ENCODE measurements at regions not wholly inside any gene's neighbourhood (a gene's known extent, or its start where the extent isn't known, plus 50 kb on each side); places are given as distances from the start of the nearest gene placed in this dataset.

GRCh38 chr1:98373056-98373455 lies 288.5 kb upstream of the SNX7 start:
- H3K4me1 ChIP-seq (ENCODE audit: control insufficient read depth in 1 of 2, extremely low read depth in 1 of 2, insufficient read depth in 2 of 2, low read length in 2 of 2), result no peaks in the 10 kb centered on the region
- WGBS (ENCODE audit: insufficient coverage), result no CpG with 5 or more reads among the region's 2 CpGs
- no peaks in the 10 kb centered on the region for H3K27me3 ChIP-seq (replicated peaks in 1 of 2; ENCODE audit: control insufficient read depth in 2 of 2, extremely low read depth in 1 of 2, insufficient read depth in 2 of 2, low read length in 1 of 2)
- no peak overlapping the region for H3K27ac Mint-ChIP-seq
- H3K9me3 ChIP-seq, result no peaks in the 10 kb centered on the region
- CTCF ChIA-PET, result interaction anchor here in 1 of 2 donors (0.9 kb wide), 1 partner anchor 421 kb away, joined by 4 read pairs; no protein-coding TSS in a partner anchor
- no peaks in the 10 kb centered on the region for H3K36me3 ChIP-seq (ENCODE audit: control insufficient read depth in 2 of 2, extremely low read depth in 1 of 2, insufficient read depth in 1 of 2, low read length in 1 of 2)
- no peaks in the 10 kb centered on the region for H3K36me3 Mint-ChIP-seq
- no peak overlapping the region for H3K4me3 ChIP-seq (ENCODE audit: control insufficient read depth in 1 of 2, extremely low read depth in 1 of 2, low read length in 1 of 2)
- peaks cover 0 to 8% (median 0%) of the 10 kb centered on the region in 3 donors for H3K4me1 Mint-ChIP-seq
- no peak overlapping the region for H3K4me3 Mint-ChIP-seq
- H3K9me3 Mint-ChIP-seq, result no peaks in the 10 kb centered on the region
- no peak for DNase-seq
- no peaks in the 10 kb centered on the region for H3K27me3 Mint-ChIP-seq
- POLR2A ChIA-PET, result interaction anchor here (0.5 to 0.6 kb wide), 2 partner anchors 75 to 82 kb away, joined by 3 to 13 read pairs; no protein-coding TSS in a partner anchor
- ATAC-seq (replicated peaks in 1 of 4), result no peak
- H3K27ac ChIP-seq (ENCODE audit: low read length), result no peak overlapping the region

GRCh38 chr1:98371764-98372163 lies 289.8 kb upstream of the SNX7 start:
- Histone ChIP-seq H3K4me1 (ENCODE audit: control insufficient read depth in 1 of 2, extremely low read depth in 1 of 2, insufficient read depth in 2 of 2, low read length in 2 of 2) (no peaks in the 10 kb centered on the region), H3K9me3 (no peaks in the 10 kb centered on the region), H3K27me3 (replicated peaks in 1 of 2; ENCODE audit: control insufficient read depth in 2 of 2, extremely low read depth in 1 of 2, insufficient read depth in 2 of 2, low read length in 1 of 2) (peaks cover 0 to 9% of the 10 kb centered on the region in 2 experiments), H3K27ac (ENCODE audit: low read length) (no peak overlapping the region), H3K36me3 (ENCODE audit: control insufficient read depth in 2 of 2, extremely low read depth in 1 of 2, insufficient read depth in 1 of 2, low read length in 1 of 2) (no peaks in the 10 kb centered on the region), H3K4me3 (ENCODE audit: control insufficient read depth in 1 of 2, extremely low read depth in 1 of 2, low read length in 1 of 2) (no peak overlapping the region)
- Mint-ChIP-seq H3K36me3 (no peaks in the 10 kb centered on the region), H3K9me3 (no peaks in the 10 kb centered on the region), H3K27ac (no peak overlapping the region), H3K27me3 (no peaks in the 10 kb centered on the region), H3K4me3 (no peak overlapping the region), H3K4me1 (peaks cover 0 to 8% (median 0%) of the 10 kb centered on the region in 3 donors)
- ChIA-PET POLR2A (no interaction called here), CTCF (no interaction called here)
- DNase-seq, result no peak
- ATAC-seq (replicated peaks in 1 of 4), result no peak

- H3K9me3 ChIP-seq, result no peaks in the 10 kb centered on the region
- H3K27me3 ChIP-seq (replicated peaks in 1 of 2; ENCODE audit: control insufficient read depth in 2 of 2, extremely low read depth in 1 of 2, insufficient read depth in 2 of 2, low read length in 1 of 2), result peaks cover 0 to 9% of the 10 kb centered on the region in 2 experiments
- H3K4me1 ChIP-seq (ENCODE audit: control insufficient read depth in 1 of 2, extremely low read depth in 1 of 2, insufficient read depth in 2 of 2, low read length in 2 of 2), result no peaks in the 10 kb centered on the region
- CTCF ChIA-PET, result no interaction called here
- DNase-seq (no peak), ATAC-seq (replicated peaks in 1 of 4) (no peak)
- Mint-ChIP-seq H3K4me1 (peaks cover 0 to 8% (median 0%) of the 10 kb centered on the region in 3 donors), H3K36me3 (no peaks in the 10 kb centered on the region), H3K27me3 (no peaks in the 10 kb centered on the region), H3K4me3 (no peak overlapping the region), H3K9me3 (no peaks in the 10 kb centered on the region), H3K27ac (no peak overlapping the region)
- H3K4me3 ChIP-seq (ENCODE audit: control insufficient read depth in 1 of 2, extremely low read depth in 1 of 2, low read length in 1 of 2), result no peak overlapping the region
- WGBS (ENCODE audit: insufficient coverage), result no CpG with 5 or more reads among the region's 1 CpG
- H3K27ac ChIP-seq (ENCODE audit: low read length), result no peak overlapping the region
- POLR2A ChIA-PET, result no interaction called here
- no peaks in the 10 kb centered on the region for H3K36me3 ChIP-seq (ENCODE audit: control insufficient read depth in 2 of 2, extremely low read depth in 1 of 2, insufficient read depth in 1 of 2, low read length in 1 of 2)
These were observed 292.1 kb upstream of the SNX7 start for GRCh38 chr1:98369463-98369862.

GRCh38 chr1:98368995-98369394 lies 292.5 kb upstream of the SNX7 start:
- no peak overlapping the region for H3K4me3 ChIP-seq (ENCODE audit: control insufficient read depth in 1 of 2, extremely low read depth in 1 of 2, low read length in 1 of 2)
- Mint-ChIP-seq H3K36me3 (no peaks in the 10 kb centered on the region), H3K27ac (no peak overlapping the region), H3K9me3 (no peaks in the 10 kb centered on the region), H3K27me3 (no peaks in the 10 kb centered on the region), H3K4me3 (no peak overlapping the region), H3K4me1 (peaks cover 0 to 8% (median 0%) of the 10 kb centered on the region in 3 donors)
- WGBS (ENCODE audit: insufficient coverage), result no CpG with 5 or more reads among the region's 3 CpGs
- no peaks in the 10 kb centered on the region for H3K9me3 ChIP-seq
- ATAC-seq (replicated peaks in 1 of 4), result no peak
- DNase-seq, result no peak
- H3K27ac ChIP-seq (ENCODE audit: low read length), result no peak overlapping the region
- no peaks in the 10 kb centered on the region for H3K36me3 ChIP-seq (ENCODE audit: control insufficient read depth in 2 of 2, extremely low read depth in 1 of 2, insufficient read depth in 1 of 2, low read length in 1 of 2)
- ChIA-PET CTCF (no interaction called here), POLR2A (no interaction called here)
- no peaks in the 10 kb centered on the region for H3K4me1 ChIP-seq (ENCODE audit: control insufficient read depth in 1 of 2, extremely low read depth in 1 of 2, insufficient read depth in 2 of 2, low read length in 2 of 2)
- H3K27me3 ChIP-seq (replicated peaks in 1 of 2; ENCODE audit: control insufficient read depth in 2 of 2, extremely low read depth in 1 of 2, insufficient read depth in 2 of 2, low read length in 1 of 2), result peaks cover 0 to 9% of the 10 kb centered on the region in 2 experiments

- Mint-ChIP-seq H3K27me3 (no peaks in the 10 kb centered on the region), H3K4me3 (no peak overlapping the region), H3K36me3 (no peaks in the 10 kb centered on the region), H3K9me3 (no peaks in the 10 kb centered on the region), H3K27ac (no peak overlapping the region), H3K4me1 (peaks cover 0 to 8% (median 0%) of the 10 kb centered on the region in 3 donors)
- ChIA-PET POLR2A (no interaction called here), CTCF (no interaction called here)
- whole genome bisulfite sequencing (ENCODE audit: insufficient coverage), result 57% methylated on average over 1 of the region's 4 CpGs
- Histone ChIP-seq H3K36me3 (ENCODE audit: control insufficient read depth in 2 of 2, extremely low read depth in 1 of 2, insufficient read depth in 1 of 2, low read length in 1 of 2) (no peaks in the 10 kb centered on the region), H3K27me3 (replicated peaks in 1 of 2; ENCODE audit: control insufficient read depth in 2 of 2, extremely low read depth in 1 of 2, insufficient read depth in 2 of 2, low read length in 1 of 2) (peaks cover 0 to 9% of the 10 kb centered on the region in 2 experiments), H3K27ac (ENCODE audit: low read length) (no peak overlapping the region), H3K4me3 (ENCODE audit: control insufficient read depth in 1 of 2, extremely low read depth in 1 of 2, low read length in 1 of 2) (no peak overlapping the region), H3K9me3 (no peaks in the 10 kb centered on the region), H3K4me1 (ENCODE audit: control insufficient read depth in 1 of 2, extremely low read depth in 1 of 2, insufficient read depth in 2 of 2, low read length in 2 of 2) (no peaks in the 10 kb centered on the region)
- DNase-seq (no peak), ATAC-seq (replicated peaks in 1 of 4) (no peak)
These were observed 294.1 kb upstream of the SNX7 start for GRCh38 chr1:98367426-98367825.

- Histone ChIP-seq H3K4me1 (ENCODE audit: control insufficient read depth in 1 of 2, extremely low read depth in 1 of 2, insufficient read depth in 2 of 2, low read length in 2 of 2) (no peaks in the 10 kb centered on the region), H3K27ac (ENCODE audit: low read length) (no peak overlapping the region), H3K36me3 (ENCODE audit: control insufficient read depth in 2 of 2, extremely low read depth in 1 of 2, insufficient read depth in 1 of 2, low read length in 1 of 2) (no peaks in the 10 kb centered on the region), H3K4me3 (ENCODE audit: control insufficient read depth in 1 of 2, extremely low read depth in 1 of 2, low read length in 1 of 2) (no peak overlapping the region), H3K9me3 (no peaks in the 10 kb centered on the region), H3K27me3 (replicated peaks in 1 of 2; ENCODE audit: control insufficient read depth in 2 of 2, extremely low read depth in 1 of 2, insufficient read depth in 2 of 2, low read length in 1 of 2) (peaks cover 0 to 9% of the 10 kb centered on the region in 2 experiments)
- ChIA-PET CTCF (no interaction called here), POLR2A (no interaction called here)
- no peak overlapping the region for H3K4me3 Mint-ChIP-seq
- peaks cover 0 to 8% (median 0%) of the 10 kb centered on the region in 3 donors for H3K4me1 Mint-ChIP-seq
- WGBS (ENCODE audit: insufficient coverage), result 92% methylated on average over 3 of the region's 3 CpGs
- no peaks in the 10 kb centered on the region for H3K27me3 Mint-ChIP-seq
- no peaks in the 10 kb centered on the region for H3K36me3 Mint-ChIP-seq
- no peak overlapping the region for H3K27ac Mint-ChIP-seq
- DNase-seq (no peak), ATAC-seq (replicated peaks in 1 of 4) (no peak)
- no peaks in the 10 kb centered on the region for H3K9me3 Mint-ChIP-seq
These were observed 295.2 kb upstream of the SNX7 start for GRCh38 chr1:98366343-98366742.

- DNase-seq (no peak), ATAC-seq (replicated peaks in 1 of 4) (no peak)
- H3K27me3 Mint-ChIP-seq, result no peaks in the 10 kb centered on the region
- ChIA-PET POLR2A (no interaction called here), CTCF (no interaction called here)
- Histone ChIP-seq H3K4me1 (ENCODE audit: control insufficient read depth in 1 of 2, extremely low read depth in 1 of 2, insufficient read depth in 2 of 2, low read length in 2 of 2) (no peaks in the 10 kb centered on the region), H3K4me3 (ENCODE audit: control insufficient read depth in 1 of 2, extremely low read depth in 1 of 2, low read length in 1 of 2) (no peak overlapping the region), H3K9me3 (no peaks in the 10 kb centered on the region), H3K27ac (ENCODE audit: low read length) (no peak overlapping the region), H3K36me3 (ENCODE audit: control insufficient read depth in 2 of 2, extremely low read depth in 1 of 2, insufficient read depth in 1 of 2, low read length in 1 of 2) (no peaks in the 10 kb centered on the region), H3K27me3 (replicated peaks in 1 of 2; ENCODE audit: control insufficient read depth in 2 of 2, extremely low read depth in 1 of 2, insufficient read depth in 2 of 2, low read length in 1 of 2) (peaks cover 0 to 12% of the 10 kb centered on the region in 2 experiments)
- H3K9me3 Mint-ChIP-seq, result no peaks in the 10 kb centered on the region
- no peak overlapping the region for H3K27ac Mint-ChIP-seq
- H3K36me3 Mint-ChIP-seq, result no peaks in the 10 kb centered on the region
- H3K4me1 Mint-ChIP-seq, result peaks cover 0 to 6% (median 0%) of the 10 kb centered on the region in 3 donors
- H3K4me3 Mint-ChIP-seq, result no peak overlapping the region
- no CpG with 5 or more reads among the region's 1 CpG for WGBS (ENCODE audit: insufficient coverage)
These were observed 297.0 kb upstream of the SNX7 start for GRCh38 chr1:98364544-98364943.
